Endothelial cell of umbilical vein (primary cell): ENCODE measurements at regions not wholly inside any gene's neighbourhood (a gene's known extent, or its start where the extent isn't known, plus 50 kb on each side); places are given as distances from the start of the nearest gene placed in this dataset.

Source experiments
- POLR2A ChIP-seq: IDR thresholded peaks from 2 replicates; pipeline ENCODE4 v1.6.1; 2012; ENCODE audit warnings: low read depth, mild to moderate bottlenecking, control low read depth, low read length
- POLR2AphosphoS5 ChIP-seq: IDR thresholded peaks from 2 replicates; pipeline ENCODE4 v1.6.1; 2012; ENCODE audit warnings: low read depth, mild to moderate bottlenecking, control low read depth, low read length, moderate library complexity; ENCODE audit not compliant: insufficient read depth
- TF ChIP-seq, protein P1 (sequence below), 2 donors: IDR thresholded peaks; 1 replicate in 1 of 2; 2 replicates in 1 of 2; pipeline ENCODE4 v1.5.1; 2011; ENCODE audit warnings: low read length in 2 of 2, mild to moderate bottlenecking in 2 of 2, moderate library complexity in 2 of 2, control low read depth in 1 of 2, inconsistent platforms in 1 of 2, low read depth in 1 of 2; ENCODE audit not compliant: insufficient read depth in 1 of 2; ENCODE audit errors: extremely low read depth in 1 of 2

DNA sequence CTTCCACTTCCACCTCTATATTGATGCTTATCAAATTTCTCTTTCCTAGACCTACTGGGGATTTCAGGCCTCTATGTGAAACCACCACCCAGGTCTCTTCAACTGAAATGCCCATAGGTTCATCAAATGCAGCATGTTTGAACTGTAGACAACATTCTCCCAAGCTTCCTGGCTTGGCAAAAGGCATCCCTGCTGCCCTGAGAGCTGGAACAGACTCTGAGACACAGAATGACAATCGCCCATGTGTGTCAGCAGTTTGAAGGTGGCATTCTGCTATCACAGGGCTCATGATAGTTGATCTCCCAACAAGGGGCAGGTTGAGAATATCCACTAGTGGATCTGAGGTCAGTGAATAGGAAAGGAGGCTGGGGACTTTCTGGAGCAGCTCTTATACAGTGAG is 200.7 kb downstream of the RPLP1 start:
- TF ChIP-seq POLR2A (no peak), POLR2AphosphoS5 (no peak)
- TF ChIP-seq, protein P1, sequence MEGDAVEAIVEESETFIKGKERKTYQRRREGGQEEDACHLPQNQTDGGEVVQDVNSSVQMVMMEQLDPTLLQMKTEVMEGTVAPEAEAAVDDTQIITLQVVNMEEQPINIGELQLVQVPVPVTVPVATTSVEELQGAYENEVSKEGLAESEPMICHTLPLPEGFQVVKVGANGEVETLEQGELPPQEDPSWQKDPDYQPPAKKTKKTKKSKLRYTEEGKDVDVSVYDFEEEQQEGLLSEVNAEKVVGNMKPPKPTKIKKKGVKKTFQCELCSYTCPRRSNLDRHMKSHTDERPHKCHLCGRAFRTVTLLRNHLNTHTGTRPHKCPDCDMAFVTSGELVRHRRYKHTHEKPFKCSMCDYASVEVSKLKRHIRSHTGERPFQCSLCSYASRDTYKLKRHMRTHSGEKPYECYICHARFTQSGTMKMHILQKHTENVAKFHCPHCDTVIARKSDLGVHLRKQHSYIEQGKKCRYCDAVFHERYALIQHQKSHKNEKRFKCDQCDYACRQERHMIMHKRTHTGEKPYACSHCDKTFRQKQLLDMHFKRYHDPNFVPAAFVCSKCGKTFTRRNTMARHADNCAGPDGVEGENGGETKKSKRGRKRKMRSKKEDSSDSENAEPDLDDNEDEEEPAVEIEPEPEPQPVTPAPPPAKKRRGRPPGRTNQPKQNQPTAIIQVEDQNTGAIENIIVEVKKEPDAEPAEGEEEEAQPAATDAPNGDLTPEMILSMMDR (IDR thresholded peaks at IDR 0.05; ENCODE audit: extremely low read depth in 1 of 2, insufficient read depth in 1 of 2, low read depth in 1 of 2, low read length in 2 of 2), result no peak
